ENCODE measurements at regions not wholly inside any gene's neighbourhood (a gene's known extent, or its start where the extent isn't known, plus 50 kb on each side); places are given as distances from the start of the nearest gene placed in this dataset.
"Not testable (repeated sequence)": the region's sequence is repeated elsewhere in the genome, so short reads cannot be mapped to it uniquely, and the experiment has no call there.

GRCh38 chr6:112936504-112936903, 589.4 kb downstream of the RFPL4B start:
- no peak overlapping the region for H3K4me3 ChIP-seq (ENCODE audit: low read depth, low read length)
- TF ChIP-seq, protein P1, sequence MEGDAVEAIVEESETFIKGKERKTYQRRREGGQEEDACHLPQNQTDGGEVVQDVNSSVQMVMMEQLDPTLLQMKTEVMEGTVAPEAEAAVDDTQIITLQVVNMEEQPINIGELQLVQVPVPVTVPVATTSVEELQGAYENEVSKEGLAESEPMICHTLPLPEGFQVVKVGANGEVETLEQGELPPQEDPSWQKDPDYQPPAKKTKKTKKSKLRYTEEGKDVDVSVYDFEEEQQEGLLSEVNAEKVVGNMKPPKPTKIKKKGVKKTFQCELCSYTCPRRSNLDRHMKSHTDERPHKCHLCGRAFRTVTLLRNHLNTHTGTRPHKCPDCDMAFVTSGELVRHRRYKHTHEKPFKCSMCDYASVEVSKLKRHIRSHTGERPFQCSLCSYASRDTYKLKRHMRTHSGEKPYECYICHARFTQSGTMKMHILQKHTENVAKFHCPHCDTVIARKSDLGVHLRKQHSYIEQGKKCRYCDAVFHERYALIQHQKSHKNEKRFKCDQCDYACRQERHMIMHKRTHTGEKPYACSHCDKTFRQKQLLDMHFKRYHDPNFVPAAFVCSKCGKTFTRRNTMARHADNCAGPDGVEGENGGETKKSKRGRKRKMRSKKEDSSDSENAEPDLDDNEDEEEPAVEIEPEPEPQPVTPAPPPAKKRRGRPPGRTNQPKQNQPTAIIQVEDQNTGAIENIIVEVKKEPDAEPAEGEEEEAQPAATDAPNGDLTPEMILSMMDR (conservative IDR thresholded peaks at IDR 0.05; ENCODE audit: low read depth, low read length), result no peak
- no peak for DNase-seq (ENCODE audit: low read depth)

DNA sequence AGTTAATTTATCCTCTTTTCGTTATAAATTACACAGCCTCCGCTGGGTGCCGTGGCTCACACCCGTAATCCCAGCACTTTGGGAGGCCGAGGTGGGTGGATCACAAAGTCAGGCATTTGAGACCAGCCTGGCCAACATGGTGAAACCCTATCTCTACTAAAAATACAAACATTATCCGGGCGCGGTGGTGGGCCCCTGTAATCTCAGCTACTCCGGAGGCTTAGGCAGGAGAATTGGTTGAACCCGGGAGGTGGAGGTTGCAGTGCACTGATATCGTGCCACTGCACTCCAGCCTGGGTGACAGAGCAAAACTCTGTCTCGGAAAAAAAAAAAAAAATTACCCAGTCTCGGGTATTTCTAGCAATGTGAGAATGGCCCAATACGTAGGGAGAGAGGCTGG, 590.6 kb downstream of the RFPL4B start:
- not testable (repeated sequence) for DNase-seq (ENCODE audit: low read depth); H3K4me3 ChIP-seq (ENCODE audit: low read depth, low read length)

- no peak for DNase-seq (ENCODE audit: low read depth)
- H3K4me3 ChIP-seq (ENCODE audit: low read depth, low read length), result no peak overlapping the region
- TF ChIP-seq, protein P1 (conservative IDR thresholded peaks at IDR 0.05; ENCODE audit: low read depth, low read length), result no peak
Measured at GRCh38 chr6:112938650-112939049, 591.5 kb downstream of the RFPL4B start.

- H3K4me3 ChIP-seq (ENCODE audit: low read depth, low read length), result no peak overlapping the region
- TF ChIP-seq, protein P1 (conservative IDR thresholded peaks at IDR 0.05; ENCODE audit: low read depth, low read length), result no peak
- DNase-seq (ENCODE audit: low read depth), result no peak
Measured at GRCh38 chr6:112939563-112939962, 592.4 kb downstream of the RFPL4B start.

DNA sequence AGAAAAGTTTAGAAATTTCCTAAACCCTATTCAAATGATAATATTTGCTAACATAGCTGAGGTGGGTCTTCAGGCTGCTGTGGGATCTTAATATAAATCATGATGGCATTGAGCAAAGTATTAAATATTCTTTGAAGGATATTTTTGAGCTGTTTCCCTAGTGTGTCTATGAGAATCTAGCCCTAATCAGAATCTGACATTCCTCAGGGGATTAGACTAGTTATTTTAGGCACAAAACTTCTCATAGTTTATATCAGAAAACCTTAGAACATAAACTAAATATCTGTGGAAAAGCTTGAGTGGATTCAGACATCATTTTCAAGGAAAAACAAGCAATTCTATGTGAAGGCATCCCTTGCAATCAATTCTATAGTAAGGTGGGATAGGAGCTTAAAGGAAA, 594.5 kb downstream of the RFPL4B start:
- H3K4me3 ChIP-seq (ENCODE audit: low read depth, low read length), result no peak overlapping the region
- TF ChIP-seq, protein P1 (conservative IDR thresholded peaks at IDR 0.05; ENCODE audit: low read depth, low read length), result no peak
- DNase-seq (ENCODE audit: low read depth), result no peak

DNA sequence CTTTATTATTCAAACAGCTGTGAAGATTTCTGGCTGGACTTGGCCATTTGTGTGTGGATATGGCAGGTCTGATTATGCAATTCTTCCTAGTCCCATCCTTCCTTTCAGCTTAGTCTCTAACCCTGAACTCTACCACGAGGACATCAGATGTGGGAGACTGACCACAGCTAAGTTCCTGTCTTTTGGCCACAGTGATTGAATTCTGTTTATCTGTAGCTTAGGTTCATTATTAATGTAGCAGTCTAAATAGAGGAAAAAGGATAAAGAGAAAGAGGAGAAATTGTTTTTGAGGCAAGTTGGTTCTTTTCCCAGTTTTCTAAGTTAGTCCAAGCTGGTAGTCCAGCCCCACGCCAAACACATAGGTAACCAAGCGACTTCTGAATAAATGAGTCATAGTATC, 598.9 kb downstream of the RFPL4B start:
- no peak for DNase-seq (ENCODE audit: low read depth)
- TF ChIP-seq, protein P1 (conservative IDR thresholded peaks at IDR 0.05; ENCODE audit: low read depth, low read length), result no peak
- H3K4me3 ChIP-seq (ENCODE audit: low read depth, low read length), result no peak overlapping the region

DNA sequence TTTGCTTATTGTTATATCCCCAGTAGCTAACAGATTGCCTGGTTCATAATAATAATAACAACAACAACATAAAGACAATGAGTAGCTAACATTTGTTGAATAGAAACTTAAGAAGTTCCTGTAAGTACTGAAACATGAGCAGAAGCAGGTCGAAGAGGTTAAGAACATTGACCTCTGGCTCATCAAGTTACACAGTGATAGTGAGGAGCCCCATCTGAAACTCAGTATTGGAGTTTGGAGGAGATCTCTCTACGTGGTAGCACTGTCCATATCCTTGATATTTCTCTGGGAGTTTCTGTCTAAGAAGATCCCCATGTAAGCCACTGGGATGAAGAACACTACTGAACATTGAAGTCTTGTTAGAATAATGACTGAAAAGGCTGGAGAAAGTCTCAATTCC, 600.4 kb downstream of the RFPL4B start:
- H3K4me3 ChIP-seq (ENCODE audit: low read depth, low read length), result no peak overlapping the region
- DNase-seq (ENCODE audit: low read depth), result no peak
- TF ChIP-seq, protein P1 (conservative IDR thresholded peaks at IDR 0.05; ENCODE audit: low read depth, low read length), result no peak

DNA sequence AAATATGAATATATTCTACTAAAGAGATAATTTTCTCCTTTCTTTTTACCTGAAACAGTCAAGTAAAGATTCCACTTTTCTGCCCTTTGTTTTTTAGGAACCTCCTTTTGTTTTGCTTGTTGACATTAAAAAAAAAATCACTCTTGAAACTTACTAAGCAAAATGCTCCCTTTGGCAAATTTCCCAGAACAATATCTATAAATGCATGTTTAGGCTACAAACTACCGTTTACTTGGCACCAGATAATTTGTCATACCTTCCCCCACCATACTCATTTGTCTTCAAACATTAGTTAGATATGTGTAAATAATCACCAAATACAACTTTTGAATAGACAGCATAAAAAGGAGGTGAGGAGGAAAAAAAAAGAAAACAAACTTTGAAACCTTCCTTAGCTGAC, 604.7 kb downstream of the RFPL4B start:
- no peak for DNase-seq (ENCODE audit: low read depth)
- no peak overlapping the region for H3K4me3 ChIP-seq (ENCODE audit: low read depth, low read length)
- TF ChIP-seq, protein P1 (conservative IDR thresholded peaks at IDR 0.05; ENCODE audit: low read depth, low read length), result no peak

- DNase-seq (ENCODE audit: low read depth); H3K4me3 ChIP-seq (ENCODE audit: low read depth, low read length): not testable (repeated sequence)
Measured at GRCh38 chr6:112955743-112956142, 608.6 kb downstream of the RFPL4B start.
